Endodermal cell (in vitro differentiated cells): ENCODE measurements at regions not wholly inside any gene's neighbourhood (a gene's known extent, or its start where the extent isn't known, plus 50 kb on each side); places are given as distances from the start of the nearest gene placed in this dataset.

Source experiments
- DNase-seq: peaks from one replicate; pipeline ENCODE4 v3.0.0-alpha.2; 2017
- H3K27ac ChIP-seq: 2 replicates; pipeline ENCODE4 v1.5.1; 2013; ENCODE audit warnings: mild to moderate bottlenecking, low read depth, low read length, moderate library complexity
- H3K27me3 ChIP-seq: 2 replicates; pipeline ENCODE4 v1.6.1; 2013; ENCODE audit warnings: mild to moderate bottlenecking, low read length, moderate library complexity; ENCODE audit not compliant: insufficient read depth, control insufficient read depth, poor library complexity, severe bottlenecking
- H3K36me3 ChIP-seq: 2 replicates; pipeline ENCODE4 v1.7.0; 2013; ENCODE audit warnings: mild to moderate bottlenecking, low read length, moderate library complexity; ENCODE audit not compliant: control insufficient read depth, insufficient read depth
- H3K4me1 ChIP-seq: one replicate; pipeline ENCODE4 v1.7.0; 2013; ENCODE audit warnings: low read length; ENCODE audit not compliant: control insufficient read depth, insufficient read depth
- H3K4me3 ChIP-seq: 2 replicates; pipeline ENCODE4 v1.5.1; 2013; ENCODE audit warnings: mild to moderate bottlenecking, low read length, moderate library complexity
- H3K9ac ChIP-seq: 2 replicates; pipeline ENCODE4 v1.6.1; 2013; ENCODE audit warnings: mild to moderate bottlenecking, low read length, moderate library complexity; ENCODE audit not compliant: poor library complexity, severe bottlenecking; ENCODE audit errors: extremely low read depth
- H3K9me3 ChIP-seq: 2 replicates; pipeline ENCODE4 v1.6.1; 2013; ENCODE audit warnings: mild to moderate bottlenecking, low read length, moderate library complexity; ENCODE audit not compliant: control insufficient read depth
- H3K27ac Mint-ChIP-seq: 2 replicates; pipeline ENCODE4 v1.8.0; 2020; ENCODE audit warnings: mixed read lengths
- H3K27me3 Mint-ChIP-seq: 2 replicates; pipeline ENCODE4 v1.8.0; 2021; ENCODE audit warnings: mild to moderate bottlenecking, mixed read lengths; ENCODE audit not compliant: insufficient read depth
- H3K36me3 Mint-ChIP-seq: 2 replicates; pipeline ENCODE4 v1.8.0; 2020; ENCODE audit warnings: low read depth, mixed read lengths
- H3K4me1 Mint-ChIP-seq: 2 replicates; pipeline ENCODE4 v1.8.0; 2020; ENCODE audit warnings: mixed read lengths
- H3K4me3 Mint-ChIP-seq: 2 replicates; pipeline ENCODE4 v1.8.0; 2020; ENCODE audit warnings: mild to moderate bottlenecking, moderate library complexity, mixed read lengths
- H3K9me3 Mint-ChIP-seq: 2 replicates; pipeline ENCODE4 v1.8.0; 2020; ENCODE audit warnings: mild to moderate bottlenecking, mixed read lengths
- WGBS, 2 experiments: methylation state at CpG; one replicate each; pipeline versions ENCODE4 v1.1.5 to v1.1.7; 2013; ENCODE audit warnings: missing lambda C conversion rate in 2 of 2, mixed read lengths in 1 of 2; ENCODE audit not compliant: insufficient coverage in 1 of 2, insufficient read length in 1 of 2; 5-methylcytosine and 5-hydroxymethylcytosine counted together
- TF ChIP-seq, protein P1 (sequence below): fragments of 200-600 bp; sonication (generic); conservative IDR thresholded peaks from 2 replicates; pipeline ENCODE4 v1.5.0; 2021; ENCODE audit warnings: antibody characterized with exemption, mild to moderate bottlenecking

GRCh38 chr13:33919120-33919519 lies 101.2 kb downstream of the RFC3 start:
- no peak overlapping the region for H3K27ac Mint-ChIP-seq
- Histone ChIP-seq H3K27me3 (no peaks in the 10 kb centered on the region), H3K9ac (no peak overlapping the region), H3K9me3 (no peaks in the 10 kb centered on the region), H3K36me3 (no peaks in the 10 kb centered on the region), H3K4me3 (no peak overlapping the region), H3K27ac (no peak overlapping the region), H3K4me1 (no peaks in the 10 kb centered on the region)
- H3K27me3 Mint-ChIP-seq, result no peaks in the 10 kb centered on the region
- no peaks in the 10 kb centered on the region for H3K36me3 Mint-ChIP-seq
- TF ChIP-seq, protein P1, sequence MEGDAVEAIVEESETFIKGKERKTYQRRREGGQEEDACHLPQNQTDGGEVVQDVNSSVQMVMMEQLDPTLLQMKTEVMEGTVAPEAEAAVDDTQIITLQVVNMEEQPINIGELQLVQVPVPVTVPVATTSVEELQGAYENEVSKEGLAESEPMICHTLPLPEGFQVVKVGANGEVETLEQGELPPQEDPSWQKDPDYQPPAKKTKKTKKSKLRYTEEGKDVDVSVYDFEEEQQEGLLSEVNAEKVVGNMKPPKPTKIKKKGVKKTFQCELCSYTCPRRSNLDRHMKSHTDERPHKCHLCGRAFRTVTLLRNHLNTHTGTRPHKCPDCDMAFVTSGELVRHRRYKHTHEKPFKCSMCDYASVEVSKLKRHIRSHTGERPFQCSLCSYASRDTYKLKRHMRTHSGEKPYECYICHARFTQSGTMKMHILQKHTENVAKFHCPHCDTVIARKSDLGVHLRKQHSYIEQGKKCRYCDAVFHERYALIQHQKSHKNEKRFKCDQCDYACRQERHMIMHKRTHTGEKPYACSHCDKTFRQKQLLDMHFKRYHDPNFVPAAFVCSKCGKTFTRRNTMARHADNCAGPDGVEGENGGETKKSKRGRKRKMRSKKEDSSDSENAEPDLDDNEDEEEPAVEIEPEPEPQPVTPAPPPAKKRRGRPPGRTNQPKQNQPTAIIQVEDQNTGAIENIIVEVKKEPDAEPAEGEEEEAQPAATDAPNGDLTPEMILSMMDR, result no peak
- H3K9me3 Mint-ChIP-seq, result no peaks in the 10 kb centered on the region
- no peak overlapping the region for H3K4me3 Mint-ChIP-seq
- 96% methylated on average over 3 of the region's 3 CpGs; no CpG with 5 or more reads in 1 of the 2 experiments for WGBS, 2 experiments
- peaks cover 6% of the 10 kb centered on the region for H3K4me1 Mint-ChIP-seq
- DNase-seq, result no peak

DNA sequence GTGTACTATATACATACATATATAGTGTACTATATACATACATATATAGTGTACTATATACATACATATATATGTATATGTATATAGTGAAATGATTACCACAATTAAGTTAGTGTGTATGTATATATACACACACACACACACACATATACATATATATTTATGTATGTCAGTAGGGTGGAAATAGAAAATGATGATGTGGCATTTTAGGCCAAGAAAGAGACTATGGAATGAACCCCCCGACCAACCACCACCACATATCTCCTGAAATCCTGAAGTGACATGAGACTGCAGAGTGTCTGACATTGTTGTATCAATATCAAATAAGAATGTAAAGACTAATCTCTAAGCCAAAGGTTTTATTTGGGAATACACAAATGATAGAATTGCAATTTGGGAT lies 107.6 kb downstream of the RFC3 start:
- Histone ChIP-seq H3K4me3 (no peak overlapping the region), H3K27me3 (no peaks in the 10 kb centered on the region), H3K9me3 (no peaks in the 10 kb centered on the region), H3K9ac (no peak overlapping the region), H3K27ac (no peak overlapping the region), H3K36me3 (no peaks in the 10 kb centered on the region), H3K4me1 (no peaks in the 10 kb centered on the region)
- no peaks in the 10 kb centered on the region for H3K9me3 Mint-ChIP-seq
- DNase-seq, result no peak
- TF ChIP-seq, protein P1, result no peak
- H3K36me3 Mint-ChIP-seq, result no peaks in the 10 kb centered on the region
- H3K4me1 Mint-ChIP-seq, result peaks cover 6% of the 10 kb centered on the region
- WGBS, 2 experiments, result 40% methylated on average over 1 of the region's 1 CpG; no CpG with 5 or more reads in 1 of the 2 experiments
- no peak overlapping the region for H3K27ac Mint-ChIP-seq
- H3K27me3 Mint-ChIP-seq, result no peaks in the 10 kb centered on the region
- no peak overlapping the region for H3K4me3 Mint-ChIP-seq

- H3K4me3 Mint-ChIP-seq, result no peak overlapping the region
- no peak overlapping the region for H3K27ac ChIP-seq
- no peak overlapping the region for H3K27ac Mint-ChIP-seq
- no peak for DNase-seq
- H3K36me3 Mint-ChIP-seq, result no peaks in the 10 kb centered on the region
- no peaks in the 10 kb centered on the region for H3K36me3 ChIP-seq
- WGBS, 2 experiments, result 71 to 78% methylated on average over 1 of the region's 1 CpG
- TF ChIP-seq, protein P1, result no peak
- H3K9ac ChIP-seq, result no peak overlapping the region
- H3K4me3 ChIP-seq, result no peak overlapping the region
- no peaks in the 10 kb centered on the region for H3K9me3 ChIP-seq
- no peaks in the 10 kb centered on the region for H3K4me1 ChIP-seq
- H3K4me1 Mint-ChIP-seq, result no peaks in the 10 kb centered on the region
- H3K27me3 ChIP-seq, result no peaks in the 10 kb centered on the region
- H3K27me3 Mint-ChIP-seq, result no peaks in the 10 kb centered on the region
- no peaks in the 10 kb centered on the region for H3K9me3 Mint-ChIP-seq
These were observed 109.4 kb downstream of the RFC3 start for GRCh38 chr13:33927315-33927714.
